ENCODE measurements at regions not wholly inside any gene's neighbourhood (a gene's known extent, or its start where the extent isn't known, plus 50 kb on each side); places are given as distances from the start of the nearest gene placed in this dataset.

GRCh38 chr7:121753944-121754343 lies 119.0 kb upstream of the PTPRZ1 start:
- TF ChIP-seq CTCF (IDR thresholded peaks at IDR 0.05) (no peak), REST (IDR thresholded peaks at IDR 0.05; ENCODE audit: insufficient read depth in 1 of 2, low read depth in 2 of 2, low read length in 1 of 2) (no peak), POLR2AphosphoS5 (IDR thresholded peaks at IDR 0.05; ENCODE audit: low read depth, low read length) (no peak), TCF7L2 (IDR thresholded peaks at IDR 0.05; ENCODE audit: low read depth, low read length) (no peak), SIN3A (IDR thresholded peaks at IDR 0.05; ENCODE audit: borderline replicate concordance, insufficient read depth, low read depth, low read length) (no peak)
